GM23338 (cell line): ENCODE measurements at regions not wholly inside any gene's neighbourhood (a gene's known extent, or its start where the extent isn't known, plus 50 kb on each side); places are given as distances from the start of the nearest gene placed in this dataset.

Experiments used
- ATAC-seq: fragments of 200-7000 bp; cut with Tn5 transposase; 3 replicates; pipeline ENCODE4 v1.9.1; 2020
- DNase-seq: peaks from one replicate; pipeline ENCODE4 v3.0.0-alpha.2; 2015; ENCODE audit warnings: low spot score
- H2AFZ ChIP-seq: fragments of 200-600 bp; sonication (generic); 2 replicates; pipeline ENCODE4 v1.8.0; 2016; ENCODE audit warnings: antibody characterized with exemption, mild to moderate bottlenecking, moderate library complexity
- H3F3A ChIP-seq: fragments of 200-600 bp; sonication (generic); replicated peaks from 2 replicates; pipeline ENCODE4 v1.8.0; 2017; ENCODE audit warnings: antibody characterized with exemption, mixed run types, low read depth
- H3K27ac ChIP-seq: fragments of 200-600 bp; sonication (generic); 2 replicates; pipeline ENCODE4 v1.6.1; 2016; ENCODE audit warnings: low read depth
- H3K27me3 ChIP-seq: fragments of 200-600 bp; sonication (generic); 2 replicates; pipeline ENCODE4 v1.8.0; 2016; ENCODE audit warnings: mild to moderate bottlenecking, mixed run types, moderate library complexity; ENCODE audit not compliant: insufficient read depth
- H3K36me3 ChIP-seq: fragments of 200-600 bp; sonication (generic); 2 replicates; pipeline ENCODE4 v1.8.0; 2016; ENCODE audit warnings: mild to moderate bottlenecking; ENCODE audit not compliant: insufficient read depth
- H3K4me1 ChIP-seq: fragments of 200-600 bp; sonication (generic); 2 replicates; pipeline ENCODE4 v1.8.0; 2016; ENCODE audit warnings: mild to moderate bottlenecking, moderate library complexity; ENCODE audit not compliant: insufficient read depth
- H3K4me2 ChIP-seq: fragments of 200-600 bp; sonication (generic); 2 replicates; pipeline ENCODE4 v1.7.1; 2017; ENCODE audit warnings: mixed run types
- H3K4me3 ChIP-seq: fragments of 200-600 bp; sonication (generic); 2 replicates; pipeline ENCODE4 v1.6.1; 2016; ENCODE audit warnings: mixed run types
- H3K79me2 ChIP-seq: fragments of 200-600 bp; sonication (generic); replicated peaks from 2 replicates; pipeline ENCODE4 v1.8.0; 2017; ENCODE audit warnings: mild to moderate bottlenecking; ENCODE audit not compliant: insufficient read depth
- H3K9me2 ChIP-seq: fragments of 200-600 bp; sonication (generic); 2 replicates; pipeline ENCODE4 v1.8.0; 2017; ENCODE audit not compliant: insufficient read depth
- H4K20me1 ChIP-seq: fragments of 200-600 bp; sonication (generic); replicated peaks from 2 replicates; pipeline ENCODE4 v1.8.0; 2017; ENCODE audit warnings: mild to moderate bottlenecking; ENCODE audit not compliant: insufficient read depth
- H3K27ac Mint-ChIP-seq: 2 replicates; pipeline ENCODE4 v1.8.0; 2020; ENCODE audit warnings: inconsistent platforms, mild to moderate bottlenecking, moderate library complexity, mixed read lengths
- H3K27me3 Mint-ChIP-seq: 3 replicates; pipeline ENCODE4 v1.8.0; 2022; ENCODE audit warnings: low read depth, mild to moderate bottlenecking, moderate library complexity, mixed read lengths, inconsistent platforms; ENCODE audit not compliant: insufficient read depth, poor library complexity
- H3K36me3 Mint-ChIP-seq: 3 replicates; pipeline ENCODE4 v1.8.0; 2021; ENCODE audit warnings: low read depth, mild to moderate bottlenecking, inconsistent platforms, moderate library complexity, mixed read lengths
- H3K4me1 Mint-ChIP-seq: 3 replicates; pipeline ENCODE4 v1.8.0; 2020; ENCODE audit warnings: mild to moderate bottlenecking, inconsistent platforms, mixed read lengths
- H3K4me3 Mint-ChIP-seq: 3 replicates; pipeline ENCODE4 v1.8.0; 2021; ENCODE audit warnings: moderate library complexity, mild to moderate bottlenecking, inconsistent platforms, mixed read lengths
- H3K9me3 Mint-ChIP-seq: 3 replicates; pipeline ENCODE4 v1.8.0; 2020; ENCODE audit warnings: moderate library complexity, mild to moderate bottlenecking, inconsistent platforms, mixed read lengths
- CREB1 ChIP-seq: fragments of 250-450 bp; sonication (Bioruptor Pico); IDR thresholded peaks from 2 replicates; pipeline ENCODE4 v1.5.0; 2020; ENCODE audit warnings: low read depth, mild to moderate bottlenecking, moderate library complexity
- CTCF ChIP-seq, 2 experiments: fragments of 200-600 bp in 1 of 2; sonication (generic) in 1 of 2; conservative IDR thresholded peaks; 2 replicates each; pipeline versions ENCODE4 v1.5.1 to v1.6.1; 2016 to 2017; ENCODE audit warnings: antibody characterized with exemption in 2 of 2, low read depth in 2 of 2, mild to moderate bottlenecking in 2 of 2, moderate library complexity in 1 of 2
- ETS1 ChIP-seq: IDR thresholded peaks from 2 replicates; pipeline ENCODE4 v1.6.1; 2016; ENCODE audit warnings: antibody characterized with exemption
- EZH2phosphoT487 ChIP-seq: fragments of 200-600 bp; sonication (generic); IDR thresholded peaks from one replicate; pipeline ENCODE4 v1.8.1; 2018; ENCODE audit warnings: antibody characterized with exemption; ENCODE audit not compliant: unreplicated experiment
- JUNB ChIP-seq: IDR thresholded peaks from one replicate; pipeline ENCODE4 v1.6.1; 2016; ENCODE audit warnings: antibody characterized with exemption; ENCODE audit not compliant: unreplicated experiment
- NANOG ChIP-seq: IDR thresholded peaks from 2 replicates; pipeline ENCODE4 v1.6.1; 2016; ENCODE audit warnings: antibody characterized with exemption, borderline replicate concordance
- REST ChIP-seq: IDR thresholded peaks from one replicate; pipeline ENCODE4 v1.6.1; 2018; ENCODE audit warnings: antibody characterized with exemption; ENCODE audit not compliant: unreplicated experiment
- STAT1 ChIP-seq: IDR thresholded peaks from one replicate; pipeline ENCODE4 v1.6.1; 2016; ENCODE audit warnings: antibody characterized with exemption; ENCODE audit not compliant: unreplicated experiment
- ZNF114 ChIP-seq: fragments of 250-450 bp; sonication (Bioruptor Pico); IDR thresholded peaks from 2 replicates; pipeline ENCODE4 v1.5.0; 2020; ENCODE audit warnings: mild to moderate bottlenecking, moderate library complexity
- ZNF331 ChIP-seq: fragments of 250-450 bp; sonication (Bioruptor Pico); IDR thresholded peaks from 2 replicates; pipeline ENCODE4 v1.5.0; 2020; ENCODE audit warnings: low read depth, mild to moderate bottlenecking, moderate library complexity

GRCh38 chrY:19012985-19013384 is 239.4 kb upstream of the HSFY2 start:
- Mint-ChIP-seq H3K4me3 (no peak overlapping the region), H3K27ac (no peak overlapping the region), H3K4me1 (peaks cover 18% of the 10 kb centered on the region), H3K9me3 (peaks cover 2% of the 10 kb centered on the region; the same call in 1 of the 3 replicates), H3K36me3 (peaks cover 8% of the 10 kb centered on the region; the same call in 2 of the 3 replicates), H3K27me3 (peaks cover 2% of the 10 kb centered on the region)
- DNase-seq (no peak), ATAC-seq (no peak)
- H3K27ac ChIP-seq, result no peak overlapping the region
- TF ChIP-seq REST (no peak), STAT1 (no peak), ETS1 (no peak)
- H2AFZ ChIP-seq, result no peak overlapping the region
- H3K27me3 ChIP-seq, result no peaks in the 10 kb centered on the region
- H4K20me1 ChIP-seq, result no peaks in the 10 kb centered on the region
- H3K4me3 ChIP-seq, result no peak overlapping the region
- H3F3A ChIP-seq, result no peaks in the 10 kb centered on the region
- peaks cover 7% of the 10 kb centered on the region; the same call in 1 of the 2 replicates for H3K4me1 ChIP-seq
- H3K9me2 ChIP-seq, result no peaks in the 10 kb centered on the region
- H3K79me2 ChIP-seq, result peaks cover 31% of the 10 kb centered on the region
- no peak overlapping the region for H3K4me2 ChIP-seq
- H3K36me3 ChIP-seq, result no peaks in the 10 kb centered on the region

- H3K4me3 ChIP-seq, result no peak overlapping the region
- H3K36me3 ChIP-seq, result no peaks in the 10 kb centered on the region
- DNase-seq, result no peak
- Mint-ChIP-seq H3K27me3 (no peaks in the 10 kb centered on the region), H3K36me3 (peaks cover 16% of the 10 kb centered on the region; the same call in 2 of the 3 replicates), H3K4me3 (no peak overlapping the region), H3K4me1 (peaks cover 19% of the 10 kb centered on the region), H3K9me3 (peaks cover 7% of the 10 kb centered on the region; the same call in 1 of the 3 replicates), H3K27ac (no peak overlapping the region)
- H3F3A ChIP-seq, result no peaks in the 10 kb centered on the region
- no peaks in the 10 kb centered on the region for H3K9me2 ChIP-seq
- no peaks in the 10 kb centered on the region for H4K20me1 ChIP-seq
- H2AFZ ChIP-seq, result no peak overlapping the region
- H3K79me2 ChIP-seq, result peaks cover 35% of the 10 kb centered on the region
- no peak overlapping the region for H3K4me2 ChIP-seq
- H3K27ac ChIP-seq, result no peak overlapping the region
- H3K27me3 ChIP-seq, result no peaks in the 10 kb centered on the region
- no peak for ATAC-seq
- peaks cover 14% of the 10 kb centered on the region for H3K4me1 ChIP-seq
- no peak for TF ChIP-seq CTCF (conservative IDR thresholded peaks at IDR 0.05; ENCODE audit: low read depth in 2 of 2)
- TF ChIP-seq JUNB, result no peak
- no peak for TF ChIP-seq CREB1 (CRISPR knock-in tag)
- no peak for TF ChIP-seq NANOG
- TF ChIP-seq ZNF331, result no peak
- TF ChIP-seq ETS1, result no peak
- no peak for TF ChIP-seq ZNF114 (CRISPR knock-in tag)
- TF ChIP-seq EZH2phosphoT487, result no peak
These were observed 238.1 kb upstream of the HSFY2 start for GRCh38 chrY:19011605-19012090.
